ENCODE measurements at regions not wholly inside any gene's neighbourhood (a gene's known extent, or its start where the extent isn't known, plus 50 kb on each side); places are given as distances from the start of the nearest gene placed in this dataset.

- no peak for TF ChIP-seq POLR2A (IDR thresholded peaks at IDR 0.05)
- TF ChIP-seq CTCF (IDR thresholded peaks at IDR 0.05): no peak
Measured at GRCh38 chr2:12577567-12578253, 139.0 kb upstream of the TRIB2 start.
